ENCODE measurements at regions not wholly inside any gene's neighbourhood (a gene's known extent, or its start where the extent isn't known, plus 50 kb on each side); places are given as distances from the start of the nearest gene placed in this dataset.
"Not testable (repeated sequence)": the region's sequence is repeated elsewhere in the genome, so short reads cannot be mapped to it uniquely, and the experiment has no call there.

DNA sequence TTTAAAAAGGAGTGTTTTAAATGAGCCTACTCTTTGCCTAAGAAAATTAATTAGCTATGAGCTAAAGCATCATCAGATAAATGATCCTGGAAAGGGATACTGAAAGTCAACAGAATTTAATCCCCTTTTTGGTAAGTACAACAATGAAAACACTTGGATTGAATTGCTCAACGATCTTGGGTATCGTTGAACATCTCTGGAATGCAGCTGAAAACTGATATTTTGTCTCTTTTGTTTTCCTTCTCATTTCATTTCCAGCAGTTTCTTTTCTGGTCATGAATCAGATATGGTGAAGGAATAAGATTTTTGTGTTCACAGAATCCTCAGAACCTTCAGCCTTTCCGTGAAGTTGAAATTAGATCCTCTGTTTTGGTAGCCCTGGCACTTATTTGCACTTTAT lies 771.2 kb downstream of the FSCB start:
- no peak for DNase-seq (ENCODE audit: low read depth in 2 of 3, low spot score in 1 of 3)

DNA sequence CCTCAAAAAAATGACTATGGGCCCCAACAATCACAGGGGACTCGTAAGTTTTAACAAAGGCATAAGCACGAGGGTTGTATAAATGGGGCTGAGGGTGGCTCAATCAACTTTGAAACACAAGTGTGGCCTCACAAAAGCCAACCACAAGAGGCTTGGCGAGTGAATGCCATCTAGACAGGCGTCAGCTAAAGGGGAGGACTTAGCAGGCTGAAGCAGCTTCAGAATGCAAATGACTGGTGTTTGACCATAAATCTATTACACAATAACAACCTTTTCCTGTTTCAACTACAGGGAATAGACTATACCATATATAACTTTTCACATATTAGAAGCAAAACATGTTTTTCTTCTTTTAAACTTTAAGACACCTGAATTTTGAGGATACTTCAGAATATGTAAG lies 777.9 kb downstream of the FSCB start:
- no peak for DNase-seq (ENCODE audit: low read depth in 2 of 3, low spot score in 1 of 3)

DNA sequence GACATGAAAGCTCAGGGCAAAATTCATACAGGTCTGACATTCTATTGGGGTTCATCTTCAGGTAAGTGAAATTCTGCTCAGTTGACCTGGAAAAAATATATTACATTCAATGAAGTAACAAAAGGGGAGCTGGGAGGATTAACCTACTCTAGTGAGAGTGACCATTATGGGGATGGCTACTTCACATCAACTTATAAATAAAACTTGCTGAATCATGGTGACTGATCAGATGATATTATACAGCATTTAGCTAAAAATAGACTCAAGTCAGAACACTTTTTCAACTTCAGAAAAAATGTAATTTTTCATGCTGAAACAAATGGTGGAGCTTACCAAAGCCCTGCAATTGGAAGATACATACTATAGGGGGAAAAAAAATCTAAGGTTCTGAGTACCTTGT lies 800.2 kb downstream of the FSCB start:
- DNase-seq (ENCODE audit: low read depth in 2 of 3, low spot score in 1 of 3) = no peak

DNA sequence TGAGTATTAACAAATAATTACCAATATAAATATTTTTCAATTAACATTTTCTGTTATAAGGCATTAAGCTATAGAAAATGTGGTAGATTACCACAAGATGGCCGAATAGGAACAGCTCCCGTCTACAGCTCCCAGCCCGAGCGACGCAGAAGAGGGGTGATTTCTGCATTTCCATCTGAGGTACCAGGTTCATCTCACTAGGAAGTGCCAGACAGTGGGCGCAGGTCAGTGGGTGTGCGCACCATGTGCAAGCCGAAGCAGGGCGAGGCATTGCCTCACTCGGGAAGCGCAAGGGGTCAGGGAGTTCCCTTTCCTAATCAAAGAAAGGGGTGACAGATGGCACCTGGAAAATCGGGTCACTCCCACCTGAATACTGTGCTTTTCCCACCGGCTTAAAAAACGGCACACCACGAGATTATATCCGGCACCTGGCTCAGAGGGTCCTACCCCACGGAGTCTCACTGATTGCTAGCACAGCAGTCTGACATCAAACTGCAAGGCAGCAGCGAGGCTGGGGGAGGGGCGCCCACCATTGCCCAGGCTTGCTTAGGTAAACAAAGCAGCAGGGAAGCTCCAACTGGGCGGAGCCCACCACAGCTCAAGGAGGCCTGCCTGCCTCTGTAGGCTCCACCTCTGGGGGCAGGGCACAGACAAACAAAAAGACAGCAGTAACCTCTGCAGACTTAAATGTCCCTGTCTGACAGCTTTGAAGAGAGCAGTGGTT lies 808.4 kb downstream of the FSCB start:
- DNase-seq (ENCODE audit: low read depth in 2 of 3, low spot score in 1 of 3) = not testable (repeated sequence)

DNA sequence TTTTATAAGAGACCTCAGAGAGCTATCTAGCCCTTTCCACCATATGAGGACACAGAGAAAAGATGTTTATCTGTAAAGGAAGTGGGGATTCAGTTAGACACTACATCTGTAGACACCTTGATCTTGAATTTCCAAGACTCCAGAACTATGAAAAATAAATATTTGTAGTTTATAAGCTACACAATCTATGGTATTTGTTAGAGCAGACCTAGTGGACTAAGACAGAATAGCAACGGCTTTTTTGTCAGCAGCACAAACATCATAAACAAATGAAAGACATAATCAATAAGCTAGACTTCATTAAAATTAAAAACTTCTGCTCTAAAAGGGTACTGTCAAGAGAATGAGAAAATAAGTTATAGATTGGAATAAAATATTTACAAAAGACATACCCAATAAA lies 810.1 kb downstream of the FSCB start:
- no peak for DNase-seq (ENCODE audit: low read depth in 2 of 3, low spot score in 1 of 3)

DNA sequence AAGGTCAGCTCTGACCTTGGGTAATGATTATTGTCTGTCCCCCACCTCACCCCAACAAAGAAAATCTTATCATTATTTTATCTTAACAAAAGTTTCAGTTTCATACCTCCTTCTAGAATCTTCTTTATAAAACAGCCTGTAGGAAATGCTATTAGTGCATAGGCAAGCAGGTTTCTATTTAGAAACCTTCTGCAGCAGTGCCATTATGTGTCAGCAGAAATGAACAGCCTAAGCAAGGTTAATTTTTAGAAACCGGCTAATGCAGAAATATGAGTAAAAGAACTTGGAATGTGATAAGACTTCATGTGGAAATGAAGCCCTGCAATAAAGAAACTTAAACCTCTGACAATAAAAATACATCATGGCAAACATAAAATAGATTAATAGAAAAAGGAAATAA lies 814.4 kb downstream of the FSCB start:
- no peak for DNase-seq (ENCODE audit: low read depth in 2 of 3, low spot score in 1 of 3)

DNA sequence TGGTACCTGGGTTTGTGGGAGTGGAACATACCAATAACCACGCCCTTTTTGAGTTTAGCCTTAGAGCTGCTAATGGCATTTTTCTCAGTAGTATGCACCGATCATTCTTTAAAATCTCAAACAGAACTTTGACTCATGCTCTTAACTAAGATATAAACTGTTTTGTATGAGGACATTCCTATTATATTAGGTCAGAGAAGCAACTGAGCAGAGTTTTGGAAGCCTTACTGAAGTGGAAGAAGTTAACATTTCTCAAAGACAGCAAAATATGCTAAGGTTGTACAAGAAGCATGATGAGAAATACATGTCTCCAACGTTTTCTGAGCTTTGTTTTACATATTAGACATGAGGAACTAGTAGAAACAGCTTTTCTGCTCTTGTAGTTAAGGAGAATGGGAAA lies 819.2 kb downstream of the FSCB start:
- no peak for DNase-seq (ENCODE audit: low read depth in 2 of 3, low spot score in 1 of 3)

DNA sequence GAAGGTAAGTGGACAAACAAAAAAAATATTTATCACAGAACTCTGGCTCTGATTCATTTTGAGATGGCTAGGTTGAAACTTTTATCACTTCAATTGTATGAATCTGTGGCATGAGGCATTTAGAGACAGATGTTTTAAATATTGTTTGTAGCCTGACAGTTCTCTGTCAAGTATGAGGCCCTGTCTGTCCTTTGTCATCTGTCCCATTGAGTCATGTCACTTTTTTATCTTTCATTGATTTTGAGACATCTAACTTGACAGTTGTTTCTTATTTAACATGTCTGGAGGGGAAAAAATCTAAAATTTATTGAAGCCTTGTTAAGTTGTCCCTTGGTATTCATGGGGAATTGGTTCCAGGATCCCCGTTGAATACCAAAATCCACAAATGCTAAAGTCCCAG lies 829.5 kb downstream of the FSCB start:
- DNase-seq (ENCODE audit: low read depth in 2 of 3, low spot score in 1 of 3) = no peak

DNA sequence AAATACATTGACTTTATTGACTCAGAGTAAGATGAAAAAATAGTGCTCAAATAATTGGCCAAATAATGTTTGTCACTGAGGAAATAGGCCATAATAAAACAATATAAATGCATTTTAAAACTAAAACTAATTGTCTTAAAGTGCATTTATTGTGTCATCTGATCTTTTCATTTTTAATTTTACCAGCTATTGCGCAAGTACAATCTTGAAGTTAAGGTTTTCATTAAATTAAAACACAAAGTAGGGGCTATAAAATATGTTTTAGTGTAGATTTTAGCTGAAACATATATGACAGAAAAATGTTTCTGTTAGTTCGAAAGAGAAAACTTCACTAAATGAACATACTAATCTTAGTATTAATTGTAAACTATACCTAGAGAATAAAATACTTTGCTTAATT lies 832.8 kb downstream of the FSCB start:
- DNase-seq (ENCODE audit: low read depth in 2 of 3, low spot score in 1 of 3) = no peak

DNA sequence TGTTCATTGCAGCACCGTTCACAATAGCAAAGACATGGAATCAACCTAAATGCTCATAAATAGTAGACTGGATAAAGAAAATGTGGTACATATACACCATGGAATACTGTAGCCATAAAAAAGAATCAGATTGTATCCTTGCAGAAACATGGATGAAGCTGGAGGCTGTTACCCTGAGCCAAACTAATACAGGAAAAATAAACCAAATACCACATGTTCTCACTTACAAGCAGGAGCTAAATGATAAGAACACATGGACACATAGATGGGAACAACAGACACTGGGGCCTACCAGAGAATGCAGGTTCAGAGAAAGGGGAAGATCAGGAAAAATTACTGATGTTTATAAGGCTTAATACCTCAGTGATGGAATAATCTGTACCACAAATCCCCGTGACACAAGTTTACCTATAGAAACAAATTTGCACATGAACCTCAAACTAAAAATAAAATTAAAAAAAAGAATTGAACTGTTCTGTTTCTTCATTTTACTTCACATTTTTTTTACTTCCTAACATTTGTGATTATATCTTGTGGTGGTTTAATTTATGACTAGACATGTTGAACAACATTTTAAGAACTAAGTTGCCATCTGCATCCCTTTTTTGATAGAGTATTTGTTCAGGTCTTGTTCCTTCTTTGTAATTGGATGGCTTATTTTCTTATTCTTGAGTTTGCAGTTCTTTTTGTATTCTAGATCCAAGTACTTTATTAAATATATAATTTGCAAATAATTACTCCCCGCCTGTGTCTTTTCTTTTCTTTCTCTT lies 835.2 kb downstream of the FSCB start:
- DNase-seq (ENCODE audit: low read depth in 2 of 3, low spot score in 1 of 3) = no peak

DNA sequence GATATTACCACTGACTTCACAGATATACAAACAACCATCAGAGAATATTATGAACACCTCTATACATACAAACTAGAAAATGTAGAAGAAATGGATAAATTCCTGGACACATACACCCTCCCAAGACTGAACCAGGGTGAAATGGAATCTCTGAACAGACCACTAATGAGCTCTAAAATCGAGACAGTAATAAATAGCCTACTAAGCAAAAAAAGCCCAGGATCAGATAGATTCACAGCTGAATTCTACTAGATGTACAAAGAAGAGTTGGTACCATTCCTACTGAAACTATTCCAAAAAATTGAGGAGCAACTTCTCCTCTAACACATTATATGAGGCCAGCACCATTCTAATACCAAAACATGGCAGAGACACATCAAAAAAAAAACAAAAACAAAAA lies 837.7 kb downstream of the FSCB start:
- no peak for DNase-seq (ENCODE audit: low read depth in 2 of 3, low spot score in 1 of 3)

DNA sequence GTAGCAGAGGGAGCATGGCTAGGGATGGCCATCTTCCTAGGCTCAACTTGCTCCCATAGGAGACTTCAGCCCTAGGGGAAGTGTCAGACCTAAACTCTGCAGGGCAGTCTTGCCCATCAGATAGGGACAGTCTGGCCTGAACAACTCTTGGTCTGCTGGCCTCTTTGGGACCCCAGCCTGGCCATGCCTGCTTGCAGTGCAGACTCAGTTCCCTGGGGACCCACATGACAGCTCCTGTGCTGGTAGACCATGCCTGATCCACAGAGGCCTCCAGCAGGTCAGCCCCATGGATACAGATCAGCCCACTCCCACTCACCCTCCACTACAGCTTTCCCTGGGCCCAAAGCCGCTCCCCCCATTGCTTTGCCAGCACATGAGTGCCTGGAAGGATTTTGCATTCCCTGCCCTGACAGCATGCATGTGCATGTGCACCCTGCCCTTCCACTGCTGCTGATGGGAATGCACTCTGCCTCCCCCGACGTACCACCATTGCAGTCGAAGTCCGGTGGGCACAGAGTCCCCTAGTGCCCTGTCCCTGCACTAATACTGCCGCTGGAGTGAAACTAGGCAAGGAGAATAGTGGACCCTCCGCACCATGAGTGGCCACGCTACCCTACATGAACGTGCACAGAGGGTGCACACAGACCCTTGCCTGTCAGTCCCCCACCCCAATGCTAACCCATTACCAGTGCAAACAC lies 841.4 kb downstream of the FSCB start:
- DNase-seq (ENCODE audit: low read depth in 2 of 3, low spot score in 1 of 3) = no peak

DNA sequence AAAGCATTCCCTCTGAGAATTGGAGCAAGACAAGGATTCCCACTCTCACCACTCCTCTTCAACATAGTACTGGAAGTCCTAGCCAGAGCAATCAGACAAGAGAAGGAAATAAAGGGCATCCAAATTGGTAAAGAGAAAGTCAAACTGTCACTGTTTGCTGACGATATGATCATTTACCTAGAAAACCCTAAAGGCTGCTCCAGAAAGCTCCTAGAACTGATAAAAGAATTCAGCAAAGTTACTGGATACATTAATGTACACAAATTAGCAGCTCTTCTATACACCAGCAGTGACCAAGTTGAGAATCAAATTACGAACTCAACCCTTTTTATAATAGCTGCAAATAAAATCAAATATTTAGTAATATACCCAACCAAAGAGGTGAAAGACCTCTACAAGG lies 851.9 kb downstream of the FSCB start:
- not testable (repeated sequence) for DNase-seq (ENCODE audit: low read depth in 2 of 3, low spot score in 1 of 3)

DNA sequence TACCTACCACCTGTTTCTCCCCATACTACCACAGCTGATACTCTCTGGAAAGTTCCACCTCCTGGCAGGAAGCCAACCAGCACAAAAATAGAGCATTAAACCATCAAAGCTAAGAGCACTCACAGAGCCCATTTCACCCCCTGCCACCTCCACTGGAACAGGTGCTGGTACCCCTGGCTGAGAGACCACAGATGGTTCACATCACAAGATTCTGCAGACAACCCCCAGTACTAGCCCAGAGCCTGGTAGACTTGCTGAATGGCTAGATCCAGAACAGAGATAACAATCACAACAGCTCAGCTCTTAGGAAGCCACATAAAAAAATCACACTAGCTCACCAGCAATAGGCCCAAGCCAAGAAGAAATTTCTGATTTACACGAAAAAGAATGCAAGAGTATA lies 855.2 kb downstream of the FSCB start:
- DNase-seq (ENCODE audit: low read depth in 2 of 3, low spot score in 1 of 3) = no peak

DNA sequence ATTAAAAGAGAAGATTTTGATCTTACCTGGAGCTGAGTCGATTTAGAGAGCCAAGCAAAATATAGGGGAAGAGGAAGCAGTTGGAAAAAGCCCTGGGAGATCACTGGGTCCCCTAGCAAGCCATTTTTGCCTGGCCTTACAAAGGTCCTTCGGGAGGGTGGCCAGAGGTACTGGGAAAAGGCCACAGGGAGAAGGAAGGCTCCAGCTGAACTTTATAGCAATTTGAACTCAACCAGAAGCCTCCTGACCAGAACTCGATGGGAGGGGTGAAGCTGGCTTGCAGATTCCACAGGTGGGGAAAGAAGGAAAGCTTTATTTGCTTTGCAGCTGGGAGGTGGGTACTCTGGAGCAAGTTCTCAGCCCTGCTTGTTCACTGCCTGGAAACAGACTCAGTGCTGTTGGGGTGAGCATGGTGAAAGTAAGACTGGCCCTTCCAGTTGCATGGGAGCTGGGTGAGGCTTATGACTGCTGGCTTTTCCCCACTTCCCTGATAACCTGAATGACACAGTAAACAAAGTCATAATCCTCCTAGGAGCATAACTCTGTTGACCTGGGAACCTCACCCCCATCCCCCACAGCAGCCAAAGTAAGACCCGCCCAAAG lies 855.8 kb downstream of the FSCB start:
- DNase-seq (ENCODE audit: low read depth in 2 of 3, low spot score in 1 of 3) = no peak

DNA sequence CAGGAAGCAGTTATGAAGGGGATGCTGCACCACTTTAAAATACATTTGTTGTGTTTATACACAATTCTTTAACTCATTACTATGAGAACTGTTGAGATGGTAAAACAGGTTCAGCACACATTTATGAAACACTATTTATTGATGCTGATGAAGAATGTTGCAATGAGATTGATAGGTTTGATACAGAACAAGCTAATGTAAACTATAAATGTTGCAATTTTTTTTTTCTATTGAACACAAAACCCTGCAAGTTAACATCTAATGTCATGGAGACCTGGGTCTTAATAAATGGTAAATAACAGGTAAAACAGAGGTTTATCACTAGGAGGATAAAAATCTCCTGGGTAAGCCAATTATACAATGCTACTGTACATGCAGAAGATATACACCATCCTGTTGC lies 857.6 kb downstream of the FSCB start:
- DNase-seq (ENCODE audit: low read depth in 2 of 3, low spot score in 1 of 3) = no peak

DNA sequence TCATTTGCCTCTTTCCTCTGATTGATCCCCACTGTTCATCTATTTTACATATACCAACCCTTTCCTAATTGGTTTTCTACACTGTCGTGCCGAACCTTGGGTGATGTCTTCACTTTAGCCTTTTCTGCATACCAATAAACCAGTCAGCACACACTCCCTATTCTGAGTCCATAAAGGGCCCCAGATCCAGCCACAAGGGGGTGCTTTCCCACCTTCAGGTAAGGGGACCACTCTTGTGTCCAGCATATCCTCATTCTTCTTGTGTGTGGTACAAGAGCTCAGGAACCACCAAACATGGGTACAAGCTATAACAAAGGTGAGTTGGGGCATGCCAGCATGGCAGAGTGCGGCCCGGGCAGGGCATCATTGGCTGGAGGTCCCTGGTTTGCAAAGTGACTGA lies 859.8 kb downstream of the FSCB start:
- no peak for DNase-seq (ENCODE audit: low read depth in 2 of 3, low spot score in 1 of 3)

DNA sequence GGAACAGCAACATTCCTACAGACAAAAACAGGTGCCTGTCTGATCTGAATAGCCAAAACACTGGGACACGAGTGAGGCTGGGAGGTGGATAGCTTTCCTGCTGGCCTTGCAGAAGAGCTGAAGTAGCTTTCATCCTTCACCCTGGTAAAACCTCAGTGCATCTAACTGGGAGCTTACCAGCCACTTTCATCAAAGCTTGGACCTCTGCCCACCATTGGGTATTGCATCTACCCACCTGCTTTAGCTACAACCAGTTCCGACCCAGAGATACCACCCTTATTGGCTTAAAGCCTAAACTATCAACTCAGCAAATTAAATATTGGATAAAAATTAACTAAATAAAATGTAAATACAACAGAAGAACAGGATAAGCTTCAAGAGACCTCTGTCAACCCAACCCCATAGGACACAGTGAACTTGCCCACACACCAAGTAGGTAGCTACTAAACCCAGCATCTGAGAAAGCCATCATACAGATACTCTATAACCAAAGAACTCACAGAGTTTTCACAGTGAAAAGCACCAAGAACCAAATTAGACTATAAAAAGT lies 866.3 kb downstream of the FSCB start:
- no peak for DNase-seq (ENCODE audit: low read depth in 2 of 3, low spot score in 1 of 3)

DNA sequence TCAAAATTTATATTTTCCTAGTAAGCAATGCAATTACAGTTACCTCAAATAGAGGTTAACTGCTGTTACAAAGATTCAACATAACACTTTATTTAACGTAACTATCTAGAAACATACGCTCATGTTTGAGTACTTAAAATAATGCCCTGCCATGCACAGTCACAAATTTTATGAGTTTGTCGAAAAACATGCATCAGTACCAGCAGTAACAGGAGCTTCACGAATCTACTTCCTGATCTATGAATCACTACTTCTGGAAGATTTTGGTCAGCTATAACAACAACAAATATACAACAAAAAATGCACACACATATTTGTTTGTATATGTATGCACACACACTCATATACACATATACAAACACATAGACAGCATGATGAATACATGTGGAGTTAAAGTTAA lies 881.8 kb downstream of the FSCB start:
- DNase-seq (ENCODE audit: low read depth in 2 of 3, low spot score in 1 of 3) = no peak

DNA sequence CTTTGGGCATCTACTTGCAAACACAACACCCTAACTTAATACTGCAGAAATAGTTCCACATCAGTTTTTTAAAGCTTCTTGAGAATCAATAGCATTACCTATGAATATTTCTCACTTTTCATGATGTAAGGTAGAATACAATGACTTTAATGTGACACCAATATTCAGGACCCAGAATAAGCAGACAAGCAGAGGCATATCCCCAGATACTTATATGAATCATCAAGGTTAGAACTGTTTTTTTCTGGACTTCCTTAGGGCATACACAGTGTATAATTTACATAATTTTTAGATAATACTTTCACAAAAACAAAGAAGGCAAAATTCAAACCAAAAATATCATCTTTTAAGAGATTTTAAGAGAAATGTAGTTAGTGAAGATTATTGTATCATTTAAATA lies 885.8 kb downstream of the FSCB start:
- no peak for DNase-seq (ENCODE audit: low read depth in 2 of 3, low spot score in 1 of 3)

DNA sequence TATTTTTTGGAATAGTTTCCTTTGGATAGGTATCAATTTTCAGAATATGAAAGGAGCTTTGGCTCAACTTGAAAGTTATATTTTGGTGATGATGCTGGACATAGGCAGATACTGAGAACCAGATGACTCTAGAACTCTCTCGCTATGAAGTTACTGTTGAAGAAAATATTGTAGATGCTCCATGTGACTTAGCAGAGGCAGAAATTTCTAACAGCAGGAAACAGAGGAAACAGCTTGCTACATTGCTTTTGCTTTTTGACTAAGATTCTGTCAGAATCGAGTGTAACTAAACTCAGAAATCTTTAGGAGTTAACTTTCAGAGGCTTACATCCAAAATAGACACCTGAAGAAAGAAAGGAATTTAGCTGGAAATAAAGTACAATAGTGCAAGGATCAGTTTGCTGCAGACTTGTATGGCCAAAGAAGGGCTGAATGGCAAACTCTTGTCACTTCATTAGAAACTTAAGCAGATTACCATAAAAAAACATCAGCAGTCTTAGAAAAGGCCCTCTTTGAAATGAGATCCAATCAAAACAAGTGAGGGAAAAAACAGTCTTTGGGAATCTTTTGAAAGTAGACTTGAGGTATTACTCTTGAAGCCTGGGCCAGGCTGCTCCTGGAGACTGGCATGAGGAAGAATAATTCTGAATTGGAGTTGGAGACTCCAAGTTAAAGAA lies 911.8 kb downstream of the FSCB start:
- DNase-seq (ENCODE audit: low read depth in 2 of 3, low spot score in 1 of 3) = no peak

Data from stimulated activated CD4-positive, alpha-beta T cell treated with anti-CD3 and anti-CD28 coated beads, Interleukin-12 subunit alpha, Interleukin-12 subunit beta, amount 100 ng/mL, for 48 hours (primary cell).